ENCODE measurements at regions not wholly inside any gene's neighbourhood (a gene's known extent, or its start where the extent isn't known, plus 50 kb on each side); places are given as distances from the start of the nearest gene placed in this dataset.
A peak's percentile ranks its signal among the peaks of the same experiment; 100 is the strongest.
"Not testable (repeated sequence)": the region's sequence is repeated elsewhere in the genome, so short reads cannot be mapped to it uniquely, and the experiment has no call there.

- DNase-seq: not testable (repeated sequence)
These were observed 1039.0 kb downstream of the NR2F1-AS1 start for GRCh38 chr5:92542017-92542416.

DNA sequence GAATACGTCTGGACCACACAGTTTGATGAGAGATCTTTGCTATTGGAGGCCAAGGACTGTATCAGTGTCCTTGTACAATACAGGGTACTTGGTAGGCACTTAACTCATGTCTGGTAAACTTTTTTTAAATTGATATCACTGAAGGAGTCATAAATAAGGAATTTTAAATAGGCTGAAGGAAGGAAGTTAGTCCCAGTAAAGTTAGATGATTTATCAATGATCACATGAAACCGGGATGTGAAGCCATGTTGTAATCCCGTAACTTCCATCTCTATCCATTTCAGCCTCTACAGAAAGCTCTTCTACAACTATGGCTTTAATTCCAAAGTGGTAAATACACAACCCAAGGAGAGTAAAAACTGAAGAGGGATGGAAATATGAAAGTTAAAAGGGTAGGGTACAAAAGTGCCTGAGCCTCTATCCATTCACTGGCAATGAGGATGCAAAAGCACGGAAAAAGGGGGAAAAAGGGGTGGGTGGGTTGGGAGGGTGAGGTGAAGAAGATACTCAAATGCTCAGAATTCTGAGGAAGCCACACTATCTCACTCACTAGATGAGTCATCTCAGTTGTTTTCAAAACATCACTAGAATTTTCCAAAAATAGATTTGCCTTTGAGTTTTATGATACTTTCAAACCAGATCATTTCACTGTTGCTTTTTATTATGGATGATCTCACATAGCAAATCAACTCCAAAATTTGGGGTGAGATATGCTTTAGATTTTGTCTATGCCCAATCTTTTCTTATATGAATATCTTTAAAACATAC lies 1053.5 kb downstream of the NR2F1-AS1 start:
- DNase-seq: no peak

DNA sequence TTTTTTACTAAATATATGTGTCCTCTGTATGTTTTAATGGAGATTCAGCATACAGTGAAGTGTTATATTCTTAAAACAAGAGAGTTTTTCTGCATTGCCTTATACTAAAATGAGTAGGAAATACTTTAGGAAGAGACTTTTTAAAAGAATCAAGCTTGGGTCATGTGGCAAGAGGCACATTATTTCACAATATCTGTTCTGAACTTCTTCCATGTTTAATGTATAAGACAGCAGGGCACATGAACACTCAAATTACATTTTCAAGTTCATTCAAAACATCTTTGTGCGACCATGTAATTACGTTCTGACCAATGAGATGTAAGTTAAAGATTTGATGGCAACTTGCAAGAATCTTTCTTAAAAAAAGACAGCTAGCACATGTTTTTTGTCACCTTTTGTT lies 1055.9 kb downstream of the NR2F1-AS1 start:
- no peak for DNase-seq

DNA sequence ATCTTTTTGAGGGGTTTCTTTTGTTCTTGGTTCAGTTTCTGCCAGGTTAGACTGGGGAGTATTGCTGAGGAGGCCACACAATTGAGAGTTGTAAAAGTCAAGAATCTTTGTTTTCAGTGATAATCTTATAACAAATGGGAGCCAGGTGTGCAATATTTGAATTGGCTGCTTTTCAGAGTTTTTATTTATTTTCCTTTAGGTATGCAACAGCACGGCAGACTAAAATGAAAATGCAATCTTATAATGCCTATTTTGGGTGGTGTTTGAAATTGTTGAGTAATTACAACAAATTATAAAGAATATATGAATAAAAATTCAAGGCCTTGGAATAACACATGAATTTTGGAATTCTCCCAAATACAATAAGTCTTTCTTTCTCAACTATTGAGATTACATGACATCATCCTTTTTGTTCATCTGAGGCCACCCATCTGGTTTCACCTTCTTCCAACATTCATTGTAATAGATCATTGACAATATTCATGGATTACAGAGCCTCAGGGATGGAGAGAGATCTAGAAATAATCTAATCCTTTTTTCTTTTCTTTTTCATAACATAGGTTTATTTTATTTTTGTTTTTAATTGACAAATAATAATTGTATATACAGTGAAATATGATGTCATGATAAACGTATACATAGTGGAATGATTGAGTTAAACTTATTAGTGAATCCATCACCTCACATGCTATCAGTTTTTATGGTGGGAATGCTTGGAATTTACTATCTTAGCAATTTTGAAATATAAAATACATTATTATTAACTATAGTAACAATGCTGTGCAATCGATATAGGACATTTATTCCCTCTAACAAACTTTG lies 1061.0 kb downstream of the NR2F1-AS1 start:
- DNase-seq: no peak

DNA sequence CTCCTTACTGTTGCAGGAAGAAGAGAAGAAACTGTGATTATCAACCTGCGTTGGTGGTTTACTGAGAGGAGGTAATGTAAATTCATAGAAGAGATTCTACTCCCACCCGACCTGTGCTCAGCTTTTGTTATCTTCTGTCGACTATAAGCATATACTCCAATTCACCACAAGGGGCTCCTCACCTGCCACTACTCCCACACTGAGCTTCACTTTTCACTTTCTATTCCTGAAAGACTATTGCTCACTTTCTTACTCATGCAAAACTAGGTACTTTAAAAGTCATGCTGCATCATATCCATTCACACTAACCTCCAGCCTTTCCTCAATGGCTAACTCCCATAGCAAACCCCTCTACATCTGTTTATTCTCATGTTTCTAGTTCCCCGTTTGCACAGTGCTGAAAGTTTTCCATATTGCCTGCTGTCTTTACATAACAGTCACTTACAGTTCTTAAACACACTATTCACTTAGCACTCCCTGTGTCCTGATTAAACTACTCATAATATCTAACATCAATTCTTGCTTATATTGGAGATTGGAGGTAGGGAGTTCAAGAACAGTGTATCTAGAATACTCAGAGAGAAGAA lies 1062.6 kb downstream of the NR2F1-AS1 start:
- peak; percentile 3 for DNase-seq

DNA sequence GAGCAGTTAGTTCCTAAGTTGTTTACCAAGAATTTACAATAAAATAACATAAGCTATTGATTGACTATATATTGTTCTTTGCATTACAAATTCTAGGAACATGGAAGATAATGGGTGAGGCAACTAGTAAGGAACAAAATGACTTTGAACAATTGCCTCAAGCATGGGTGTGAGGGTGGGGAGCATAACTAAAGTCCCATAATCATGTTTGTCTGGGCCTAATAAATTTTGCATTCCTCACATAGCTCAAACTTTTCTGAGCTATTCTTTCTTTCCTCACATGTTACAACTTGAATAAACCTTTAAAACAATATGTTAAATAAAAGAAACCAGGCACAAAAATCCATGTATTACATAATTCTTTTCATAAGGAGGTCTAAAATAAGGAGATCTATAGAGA lies 1066.1 kb downstream of the NR2F1-AS1 start:
- no peak for DNase-seq

DNA sequence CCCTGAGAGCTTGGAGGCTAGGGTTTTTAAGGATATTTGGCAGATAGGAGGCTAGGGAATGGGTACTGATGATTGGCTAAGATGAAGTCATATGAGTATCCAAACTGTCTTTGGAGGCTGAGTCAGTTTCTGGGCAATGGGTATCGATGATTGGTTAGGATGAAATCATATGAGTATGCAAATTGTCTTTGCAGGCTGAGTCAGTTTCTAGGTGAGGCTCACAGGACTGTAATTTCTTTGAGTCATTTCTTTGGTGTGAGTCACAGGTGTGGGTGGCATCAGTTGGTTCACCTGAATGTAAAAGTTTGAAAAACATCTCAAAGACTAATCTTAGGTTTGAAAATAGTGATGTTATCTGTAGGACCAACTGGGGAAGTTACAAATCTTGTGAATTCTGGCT lies 1068.0 kb downstream of the NR2F1-AS1 start:
- DNase-seq: peak; percentile 1

DNA sequence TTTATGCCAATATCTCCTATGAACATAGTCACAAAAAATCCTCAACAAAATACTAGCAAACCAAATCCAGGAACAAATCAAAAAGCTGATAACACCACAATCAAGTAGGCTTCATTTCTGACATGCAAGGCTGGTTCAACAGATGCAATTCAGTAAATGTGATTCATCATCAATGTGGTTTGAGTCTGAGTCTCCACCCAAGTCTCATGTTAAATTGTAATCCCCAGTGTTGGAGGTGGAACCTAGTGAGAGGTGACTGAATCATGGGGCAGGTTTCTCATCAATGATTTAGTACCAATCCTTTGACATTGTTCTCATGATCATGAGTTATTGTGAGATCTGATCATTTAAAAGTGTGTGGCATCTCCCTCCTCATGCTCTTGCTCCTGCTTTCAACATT lies 1072.7 kb downstream of the NR2F1-AS1 start:
- DNase-seq: no peak

- DNase-seq: no peak
These were observed 1075.1 kb downstream of the NR2F1-AS1 start for GRCh38 chr5:92505925-92506324.

GRCh38 chr5:92505145-92505544 lies 1075.9 kb downstream of the NR2F1-AS1 start:
- no peak for DNase-seq

DNA sequence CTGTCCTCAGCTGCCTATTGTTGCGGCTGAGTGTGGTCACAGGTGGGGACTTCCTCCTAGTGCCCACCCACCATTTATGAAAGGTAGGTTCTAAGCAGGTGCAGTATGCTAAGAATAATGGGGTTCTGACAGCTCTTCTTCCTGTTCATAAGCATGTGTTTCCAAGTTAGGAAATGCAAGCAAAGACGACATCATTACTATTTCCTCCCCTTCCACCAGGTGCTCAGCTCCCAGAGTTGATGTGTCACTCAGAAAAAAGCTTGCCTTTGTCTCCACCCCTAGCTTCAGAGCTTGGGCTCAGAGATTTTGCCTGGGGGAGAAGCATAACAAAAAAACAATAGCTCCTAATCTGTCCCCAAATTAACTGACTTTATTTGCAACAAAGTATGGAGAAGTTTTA lies 1076.7 kb downstream of the NR2F1-AS1 start:
- no peak for DNase-seq

- DNase-seq: no peak
These were observed 1080.3 kb downstream of the NR2F1-AS1 start for GRCh38 chr5:92500752-92501151.

- DNase-seq: no peak
These were observed 1084.5 kb downstream of the NR2F1-AS1 start for GRCh38 chr5:92496545-92496944.

GRCh38 chr5:92494508-92494907 lies 1086.5 kb downstream of the NR2F1-AS1 start:
- no peak for DNase-seq

- no peak for DNase-seq
These were observed 1088.1 kb downstream of the NR2F1-AS1 start for GRCh38 chr5:92492908-92493307.

GRCh38 chr5:92484484-92484883 lies 1096.5 kb downstream of the NR2F1-AS1 start:
- no peak for DNase-seq

GRCh38 chr5:92472981-92473566 lies 1090.0 kb upstream of the ARRDC3 start:
- DNase-seq: no peak

GRCh38 chr5:92471861-92472260 lies 1088.7 kb upstream of the ARRDC3 start:
- DNase-seq: no peak

DNA sequence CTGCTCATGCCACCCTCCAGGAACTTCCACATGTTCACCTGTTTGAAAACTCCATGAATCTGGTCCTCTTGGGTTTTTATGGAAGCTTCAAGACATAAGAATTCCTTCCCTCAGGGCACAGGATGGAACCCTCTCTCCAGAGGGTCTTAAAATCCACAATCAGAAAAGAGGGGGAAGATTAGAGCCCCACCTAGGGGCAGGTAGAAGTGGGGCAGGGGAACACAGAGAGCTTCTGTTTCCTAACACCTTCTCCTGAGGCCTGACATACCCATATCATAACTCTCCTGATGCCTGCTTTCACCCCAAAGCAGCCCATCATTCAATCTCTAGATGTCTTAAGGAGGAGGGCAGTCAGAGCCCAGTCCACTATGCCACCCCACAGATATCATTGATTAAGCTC lies 1087.7 kb upstream of the ARRDC3 start:
- no peak for DNase-seq

DNA sequence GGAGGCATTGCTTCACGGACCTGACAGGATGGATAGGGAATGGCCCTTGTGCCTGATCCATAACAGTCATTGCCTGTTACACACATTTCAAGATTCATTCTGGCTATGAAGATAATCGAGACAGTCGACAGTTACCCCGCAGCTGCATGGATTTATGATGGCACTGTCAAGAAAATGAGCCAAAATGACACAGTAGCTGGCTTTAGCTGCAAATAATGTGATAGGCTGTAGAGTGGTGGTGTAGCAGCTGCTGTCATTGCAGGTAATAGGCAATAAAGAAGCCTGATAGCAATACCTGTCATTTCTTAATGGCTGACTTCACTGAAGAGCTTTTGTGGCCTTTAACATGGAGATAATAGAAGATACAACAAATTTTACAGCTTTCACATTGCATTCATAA lies 1085.2 kb upstream of the ARRDC3 start:
- DNase-seq: no peak

GRCh38 chr5:92467695-92468094 lies 1084.6 kb upstream of the ARRDC3 start:
- no peak for DNase-seq

GRCh38 chr5:92460505-92460904 lies 1077.4 kb upstream of the ARRDC3 start:
- no peak for DNase-seq

DNA sequence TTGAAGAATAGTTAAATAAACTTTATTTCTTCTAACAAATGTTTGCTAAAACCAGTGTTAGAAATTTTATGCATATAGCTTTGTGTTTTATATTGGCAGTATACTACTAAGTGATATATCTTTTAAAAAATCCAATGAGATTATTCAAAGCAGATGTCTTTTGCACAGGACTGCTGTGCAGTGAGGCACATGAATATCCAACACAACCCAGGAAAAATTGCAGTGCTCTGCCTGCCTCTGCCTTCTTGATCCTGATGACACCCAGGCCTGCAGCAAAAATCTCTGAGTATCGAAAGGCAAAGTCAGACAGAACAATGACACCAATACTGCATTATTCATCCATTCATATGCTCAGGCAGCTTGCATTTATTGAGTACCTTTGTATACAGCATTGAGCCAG lies 1076.5 kb upstream of the ARRDC3 start:
- no peak for DNase-seq

GRCh38 chr5:92455011-92455410 lies 1071.9 kb upstream of the ARRDC3 start:
- DNase-seq: no peak
